SU-DHL-6 (cell line): ENCODE measurements at regions not wholly inside any gene's neighbourhood (a gene's known extent, or its start where the extent isn't known, plus 50 kb on each side); places are given as distances from the start of the nearest gene placed in this dataset.

Experiments
- H2AFZ ChIP-seq: fragments of 200-600 bp; sonication (generic); 2 replicates; pipeline ENCODE4 v1.6.1; 2014; ENCODE audit warnings: low read depth, mild to moderate bottlenecking, moderate library complexity, mixed read lengths, antibody characterized with exemption, low read length; ENCODE audit not compliant: severe bottlenecking
- H3F3A ChIP-seq: fragments of 200-600 bp; shearing (Covaris generic); 2 replicates; pipeline ENCODE4 v1.6.0; 2016; ENCODE audit warnings: antibody characterized with exemption, mild to moderate bottlenecking; ENCODE audit not compliant: insufficient read depth
- H3K27ac ChIP-seq: fragments of 200-600 bp; sonication (generic); 2 replicates; pipeline ENCODE4 v1.5.1; 2016; ENCODE audit warnings: low read depth, mild to moderate bottlenecking, low read length, moderate library complexity, mixed read lengths
- H3K27me3 ChIP-seq: fragments of 200-600 bp; sonication (generic), shearing (Covaris generic); 2 replicates; pipeline ENCODE4 v1.6.0; 2014; ENCODE audit warnings: mild to moderate bottlenecking, low read length
- H3K36me3 ChIP-seq: fragments of 200-600 bp; sonication (generic); 2 replicates; pipeline ENCODE4 v1.6.1; 2014; ENCODE audit warnings: mild to moderate bottlenecking, low read length, mixed read lengths
- H3K4me2 ChIP-seq: fragments of 300-600, 200-600 bp; shearing (Covaris generic), sonication (generic); 2 replicates; pipeline ENCODE4 v1.6.0; 2014; ENCODE audit warnings: low read length, low read depth, mild to moderate bottlenecking; ENCODE audit not compliant: poor library complexity, severe bottlenecking
- H3K4me3 ChIP-seq: fragments of 200-600 bp; sonication (generic); 2 replicates; pipeline ENCODE4 v1.5.1; 2014; ENCODE audit warnings: antibody characterized with exemption, low read length, mild to moderate bottlenecking, mixed read lengths; ENCODE audit not compliant: insufficient read depth, poor library complexity, severe bottlenecking
- H3K79me2 ChIP-seq: fragments of 200-600 bp; sonication (generic); 2 replicates; pipeline ENCODE4 v1.6.1; 2014; ENCODE audit warnings: mild to moderate bottlenecking, low read length, moderate library complexity; ENCODE audit not compliant: insufficient read depth
- H3K9ac ChIP-seq: fragments of 200-600 bp; sonication (generic); 2 replicates; pipeline ENCODE4 v1.7.0; 2014; ENCODE audit warnings: mild to moderate bottlenecking, low read length
- H3K9me2 ChIP-seq: fragments of 200-600 bp; sonication (generic); replicated peaks from 2 replicates; pipeline ENCODE4 v1.6.1; 2014; ENCODE audit warnings: low read length; ENCODE audit not compliant: insufficient read depth
- H3K9me3 ChIP-seq: fragments of 200-600 bp; sonication (generic); 2 replicates; pipeline ENCODE4 v1.6.1; 2014; ENCODE audit warnings: low read length, mixed read lengths; ENCODE audit not compliant: insufficient read depth
- H4K20me1 ChIP-seq: fragments of 200-600 bp; sonication (generic); 2 replicates; pipeline ENCODE4 v1.6.1; 2014; ENCODE audit warnings: low read depth, mild to moderate bottlenecking, antibody characterized with exemption, low read length, moderate library complexity, mixed read lengths
- CTCF ChIP-seq: fragments of 200-600 bp; sonication (generic); IDR thresholded peaks from one replicate; pipeline ENCODE4 v1.5.1; 2017; ENCODE audit warnings: antibody characterized with exemption, mild to moderate bottlenecking, low read length, moderate library complexity; ENCODE audit not compliant: insufficient read depth, poor library complexity, severe bottlenecking
- EZH2phosphoT487 ChIP-seq: fragments of 200-600 bp; sonication (generic), shearing (Covaris generic); conservative IDR thresholded peaks from 2 replicates; pipeline ENCODE4 v1.6.1; 2018; ENCODE audit warnings: mild to moderate bottlenecking, antibody characterized with exemption, low read length, moderate library complexity, mixed read lengths

GRCh38 chr7:121576148-121576917 is 180.2 kb upstream of the FAM3C start:
- no peak for TF ChIP-seq CTCF
- no peak overlapping the region for H2AFZ ChIP-seq
- H3K27ac ChIP-seq = no peak overlapping the region
- no peak overlapping the region for H3K4me3 ChIP-seq
- H3K9me2 ChIP-seq = no peaks in the 10 kb centered on the region
- no peaks in the 10 kb centered on the region for H4K20me1 ChIP-seq
- no peaks in the 10 kb centered on the region for H3F3A ChIP-seq
- H3K4me2 ChIP-seq = no peak overlapping the region
- H3K9ac ChIP-seq = no peak overlapping the region
- no peaks in the 10 kb centered on the region for H3K36me3 ChIP-seq
- no peaks in the 10 kb centered on the region for H3K27me3 ChIP-seq
- no peaks in the 10 kb centered on the region for H3K9me3 ChIP-seq
- no peaks in the 10 kb centered on the region for H3K79me2 ChIP-seq

GRCh38 chr7:121575194-121575765 is 179.2 kb upstream of the FAM3C start:
- Histone ChIP-seq H3K27me3 (no peaks in the 10 kb centered on the region), H3K27ac (no peak overlapping the region), H3K79me2 (no peaks in the 10 kb centered on the region), H3K9me2 (no peaks in the 10 kb centered on the region), H3F3A (no peaks in the 10 kb centered on the region), H3K9me3 (no peaks in the 10 kb centered on the region), H3K4me2 (no peak overlapping the region), H2AFZ (no peak overlapping the region), H4K20me1 (no peaks in the 10 kb centered on the region), H3K36me3 (no peaks in the 10 kb centered on the region), H3K9ac (no peak overlapping the region), H3K4me3 (no peak overlapping the region)
- TF ChIP-seq EZH2phosphoT487 (no peak), CTCF (no peak)

- Histone ChIP-seq H3K9me3 (no peaks in the 10 kb centered on the region), H3K4me3 (no peak overlapping the region), H3K9ac (no peak overlapping the region), H4K20me1 (no peaks in the 10 kb centered on the region), H3F3A (no peaks in the 10 kb centered on the region), H2AFZ (no peak overlapping the region), H3K36me3 (no peaks in the 10 kb centered on the region), H3K27ac (no peak overlapping the region), H3K27me3 (no peaks in the 10 kb centered on the region), H3K4me2 (no peak overlapping the region), H3K79me2 (no peaks in the 10 kb centered on the region), H3K9me2 (no peaks in the 10 kb centered on the region)
- TF ChIP-seq CTCF = no peak
Measured at GRCh38 chr7:121574109-121574508, 178.0 kb upstream of the FAM3C start.
